ENCODE measurements at regions not wholly inside any gene's neighbourhood (a gene's known extent, or its start where the extent isn't known, plus 50 kb on each side); places are given as distances from the start of the nearest gene placed in this dataset.
"Not testable (repeated sequence)": the region's sequence is repeated elsewhere in the genome, so short reads cannot be mapped to it uniquely, and the experiment has no call there.

DNA sequence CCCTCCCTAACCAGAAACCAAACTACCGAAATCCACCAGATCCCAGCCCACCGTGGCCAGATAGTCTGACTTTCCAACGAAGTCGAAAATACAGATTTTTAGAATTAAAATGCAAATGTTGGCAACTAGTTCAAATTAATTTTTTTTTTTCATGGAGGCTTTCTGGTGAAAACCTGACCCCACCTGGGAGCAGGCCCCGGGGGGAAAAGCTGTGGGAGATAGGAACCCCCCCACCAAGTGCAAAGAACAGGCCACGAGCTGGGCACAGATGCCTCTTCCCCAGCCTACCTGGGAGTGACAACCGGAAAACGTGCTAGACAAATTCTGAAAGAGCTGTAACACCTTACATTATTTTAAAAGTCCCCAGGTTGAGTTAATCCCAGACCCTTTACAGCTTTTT, 333.8 kb downstream of the PREX1 start:
- H3K9me3 ChIP-seq (ENCODE audit: severe bottlenecking), result no peaks in the 10 kb centered on the region
- no peaks in the 10 kb centered on the region for H3K27me3 ChIP-seq (ENCODE audit: insufficient read depth, low read depth, severe bottlenecking)
- TF ChIP-seq, protein P1, sequence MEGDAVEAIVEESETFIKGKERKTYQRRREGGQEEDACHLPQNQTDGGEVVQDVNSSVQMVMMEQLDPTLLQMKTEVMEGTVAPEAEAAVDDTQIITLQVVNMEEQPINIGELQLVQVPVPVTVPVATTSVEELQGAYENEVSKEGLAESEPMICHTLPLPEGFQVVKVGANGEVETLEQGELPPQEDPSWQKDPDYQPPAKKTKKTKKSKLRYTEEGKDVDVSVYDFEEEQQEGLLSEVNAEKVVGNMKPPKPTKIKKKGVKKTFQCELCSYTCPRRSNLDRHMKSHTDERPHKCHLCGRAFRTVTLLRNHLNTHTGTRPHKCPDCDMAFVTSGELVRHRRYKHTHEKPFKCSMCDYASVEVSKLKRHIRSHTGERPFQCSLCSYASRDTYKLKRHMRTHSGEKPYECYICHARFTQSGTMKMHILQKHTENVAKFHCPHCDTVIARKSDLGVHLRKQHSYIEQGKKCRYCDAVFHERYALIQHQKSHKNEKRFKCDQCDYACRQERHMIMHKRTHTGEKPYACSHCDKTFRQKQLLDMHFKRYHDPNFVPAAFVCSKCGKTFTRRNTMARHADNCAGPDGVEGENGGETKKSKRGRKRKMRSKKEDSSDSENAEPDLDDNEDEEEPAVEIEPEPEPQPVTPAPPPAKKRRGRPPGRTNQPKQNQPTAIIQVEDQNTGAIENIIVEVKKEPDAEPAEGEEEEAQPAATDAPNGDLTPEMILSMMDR (IDR thresholded peaks at IDR 0.05; ENCODE audit: low read depth, low read length), result no peak
- no peak for DNase-seq
- H3K27ac ChIP-seq, result no peak overlapping the region
- no peaks in the 10 kb centered on the region for H3K36me3 ChIP-seq
- no peak overlapping the region for H3K4me3 ChIP-seq (ENCODE audit: low read depth, low read length)

DNA sequence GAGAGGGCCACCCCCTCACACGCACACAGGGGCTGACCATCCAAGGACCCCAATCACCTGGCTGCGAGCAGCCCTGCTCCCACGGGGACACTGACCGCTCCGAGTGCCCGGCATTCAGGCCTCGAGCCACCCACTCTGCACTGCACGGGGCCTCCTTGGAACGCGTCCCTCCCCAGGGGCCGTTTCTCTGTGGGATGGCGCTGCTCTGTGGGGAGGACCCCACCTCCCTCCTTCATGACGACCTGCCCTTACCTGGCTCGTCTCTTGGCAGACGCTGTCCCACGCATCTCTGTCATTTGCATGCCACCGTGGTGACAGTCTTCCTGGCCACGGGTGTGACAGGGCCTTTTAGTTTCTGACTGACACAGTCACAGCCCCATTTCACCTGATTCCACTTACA, 334.5 kb downstream of the PREX1 start:
- H3K9me3 ChIP-seq (ENCODE audit: severe bottlenecking); H3K36me3 ChIP-seq; H3K4me3 ChIP-seq (ENCODE audit: low read depth, low read length); H3K27ac ChIP-seq; DNase-seq; H3K27me3 ChIP-seq (ENCODE audit: insufficient read depth, low read depth, severe bottlenecking): not testable (repeated sequence)

DNA sequence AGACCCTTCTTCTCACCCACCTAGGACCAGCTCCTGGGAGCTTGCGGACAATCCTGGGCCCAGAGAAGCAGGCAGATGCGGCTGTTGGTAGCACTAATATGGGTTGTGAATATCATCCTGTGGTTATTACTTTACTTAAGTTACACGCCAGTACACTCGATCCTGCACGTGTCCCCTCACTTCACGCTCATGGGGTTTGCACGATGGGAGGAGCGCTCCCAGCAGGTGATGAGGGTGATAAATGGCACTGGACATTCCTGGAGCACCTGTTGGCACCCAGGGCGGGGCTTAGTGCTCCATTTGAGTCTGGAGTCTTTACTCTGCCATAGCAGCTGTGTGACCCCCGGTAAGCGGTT, 335.1 kb downstream of the PREX1 start:
- H3K9me3 ChIP-seq (ENCODE audit: severe bottlenecking), result no peaks in the 10 kb centered on the region
- H3K4me3 ChIP-seq (ENCODE audit: low read depth, low read length), result no peak overlapping the region
- H3K27me3 ChIP-seq (ENCODE audit: insufficient read depth, low read depth, severe bottlenecking), result no peaks in the 10 kb centered on the region
- H3K36me3 ChIP-seq, result no peaks in the 10 kb centered on the region
- no peak for DNase-seq
- H3K27ac ChIP-seq, result no peak overlapping the region
- TF ChIP-seq, protein P1 (IDR thresholded peaks at IDR 0.05; ENCODE audit: low read depth, low read length), result no peak

DNA sequence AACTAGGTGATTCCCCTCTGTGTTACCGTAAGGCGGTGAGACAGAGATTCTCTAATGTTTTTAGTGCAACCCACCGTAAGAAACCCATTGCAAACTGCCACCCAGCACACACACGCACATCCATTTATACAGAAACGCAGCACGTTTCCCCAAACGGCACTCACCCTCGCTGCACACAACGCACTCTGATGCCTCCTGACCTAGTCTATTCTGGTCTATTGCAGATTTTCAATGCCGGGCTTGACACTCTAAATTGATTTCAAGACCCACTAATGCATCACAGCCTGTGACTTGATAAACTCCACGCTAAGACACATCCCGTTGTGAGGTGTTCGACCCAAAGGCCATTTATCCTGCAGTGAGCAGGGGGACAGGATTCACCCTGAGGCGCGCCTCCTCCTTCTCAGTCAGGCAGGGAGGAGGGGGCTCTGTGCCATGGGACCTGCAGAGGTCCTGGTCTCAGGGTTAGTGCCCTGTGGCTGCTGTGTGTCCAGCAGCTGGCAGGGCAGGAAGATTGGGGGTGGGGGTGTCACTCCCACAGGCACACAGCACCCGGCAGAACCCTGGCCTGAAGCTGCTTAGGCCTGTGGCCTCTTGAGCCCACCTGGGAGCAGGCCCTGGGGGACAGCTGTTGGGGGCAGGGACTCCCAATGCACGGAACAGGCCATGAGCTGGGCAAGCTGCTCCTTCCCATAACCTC, 335.6 kb downstream of the PREX1 start:
- no peak for DNase-seq
- Histone ChIP-seq H3K4me3 (ENCODE audit: low read depth, low read length) (no peak overlapping the region), H3K9me3 (ENCODE audit: severe bottlenecking) (no peaks in the 10 kb centered on the region), H3K36me3 (no peaks in the 10 kb centered on the region), H3K27ac (no peak overlapping the region), H3K27me3 (ENCODE audit: insufficient read depth, low read depth, severe bottlenecking) (no peaks in the 10 kb centered on the region)
- TF ChIP-seq, protein P1 (IDR thresholded peaks at IDR 0.05; ENCODE audit: low read depth, low read length), result no peak

DNA sequence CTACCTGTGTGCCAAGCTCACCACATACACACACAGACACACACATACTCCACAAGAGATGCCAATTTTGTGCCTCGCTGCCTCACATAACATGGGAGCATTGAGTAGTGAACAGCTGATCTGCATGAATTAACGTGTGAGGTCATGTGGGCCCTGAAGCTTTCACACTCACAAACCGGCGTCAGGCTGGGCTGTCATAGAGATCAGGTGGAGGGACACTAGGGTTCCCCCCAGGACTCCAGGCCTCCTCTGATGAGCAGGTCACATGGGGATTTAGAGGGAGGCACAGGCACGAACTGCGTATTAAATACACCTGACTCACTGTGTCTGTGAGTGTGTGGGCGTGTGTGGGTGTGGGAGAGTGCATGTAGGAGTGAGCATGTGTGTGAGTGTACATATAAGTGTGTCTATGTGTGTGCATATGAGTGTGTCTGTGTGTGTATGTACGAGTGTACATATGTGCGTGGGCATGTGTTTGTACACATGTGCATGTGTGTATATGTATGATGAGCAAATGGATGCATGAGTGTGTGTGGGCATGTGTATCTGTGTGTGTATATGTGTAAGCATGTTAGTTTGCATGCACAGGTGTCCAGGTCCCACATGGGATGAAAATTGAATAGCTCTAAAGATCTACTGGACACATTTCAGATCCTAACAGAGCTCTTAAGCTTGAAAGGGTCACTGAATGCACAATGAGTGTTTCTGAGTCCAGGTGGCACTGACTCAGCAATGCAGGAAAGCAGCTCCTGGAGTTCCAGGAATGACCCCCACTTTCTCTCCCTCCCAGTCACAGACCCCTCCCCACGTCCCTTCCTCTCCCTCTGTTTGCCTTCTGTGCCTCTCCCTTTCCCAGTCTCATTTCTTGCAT, 336.6 kb downstream of the PREX1 start:
- Histone ChIP-seq H3K27me3 (ENCODE audit: insufficient read depth, low read depth, severe bottlenecking) (no peaks in the 10 kb centered on the region), H3K4me3 (ENCODE audit: low read depth, low read length) (no peak overlapping the region), H3K36me3 (no peaks in the 10 kb centered on the region), H3K9me3 (ENCODE audit: severe bottlenecking) (no peaks in the 10 kb centered on the region), H3K27ac (no peak overlapping the region)
- DNase-seq, result peak; percentile 31
- TF ChIP-seq, protein P1 (IDR thresholded peaks at IDR 0.05; ENCODE audit: low read depth, low read length), result no peak

DNA sequence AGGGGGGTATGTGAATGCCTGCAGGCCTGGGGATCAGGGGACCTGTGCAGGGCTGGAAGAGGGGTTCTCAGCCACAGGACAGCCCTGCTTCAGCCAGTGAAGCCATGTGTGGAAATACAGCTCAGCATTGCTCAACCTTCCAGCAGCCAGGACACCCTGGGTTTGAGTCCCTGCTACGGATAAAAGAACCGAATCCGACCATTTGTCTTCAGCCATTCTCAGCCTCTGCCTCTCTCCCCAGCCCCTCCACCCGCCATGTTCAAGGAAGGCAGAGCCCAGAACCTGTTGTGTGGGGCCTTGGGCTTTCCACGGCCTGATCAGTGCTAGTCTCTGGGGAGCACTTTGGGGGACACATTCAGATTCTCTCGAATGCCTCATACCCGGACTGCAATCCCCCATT, 337.5 kb downstream of the PREX1 start:
- not testable (repeated sequence) for H3K27ac ChIP-seq; H3K9me3 ChIP-seq (ENCODE audit: severe bottlenecking); DNase-seq; H3K4me3 ChIP-seq (ENCODE audit: low read depth, low read length); H3K36me3 ChIP-seq; H3K27me3 ChIP-seq (ENCODE audit: insufficient read depth, low read depth, severe bottlenecking)

All from WERI-Rb-1 (cell line).